HG02938 (cell line): ENCODE measurements at regions not wholly inside any gene's neighbourhood (a gene's known extent, or its start where the extent isn't known, plus 50 kb on each side); places are given as distances from the start of the nearest gene placed in this dataset.
"Not testable (repeated sequence)": the region's sequence is repeated elsewhere in the genome, so short reads cannot be mapped to it uniquely, and the experiment has no call there.

Source experiments
- ATAC-seq: cut with Tn5 transposase; IDR thresholded peaks from one replicate; pipeline ENCODE4 v1.9.1; 2021; ENCODE audit warnings: mild to moderate bottlenecking, moderate library complexity; ENCODE audit not compliant: unreplicated experiment

GRCh38 chr2:187775651-187776050 is 221.4 kb upstream of the TFPI start:
- no peak for ATAC-seq

- ATAC-seq = no peak
Measured at GRCh38 chr2:187782301-187782700, 228.1 kb upstream of the TFPI start.

GRCh38 chr2:187783446-187783845 is 229.2 kb upstream of the TFPI start:
- ATAC-seq = no peak

- not testable (repeated sequence) for ATAC-seq
Measured at GRCh38 chr2:187784138-187784537, 229.9 kb upstream of the TFPI start.

- no peak for ATAC-seq
Measured at GRCh38 chr2:187799601-187800000, 245.4 kb upstream of the TFPI start.

- ATAC-seq = no peak
Measured at GRCh38 chr2:187803816-187804215, 249.6 kb upstream of the TFPI start.

GRCh38 chr2:187815113-187815512 is 260.9 kb upstream of the TFPI start:
- ATAC-seq = no peak

- no peak for ATAC-seq
Measured at GRCh38 chr2:187819624-187820023, 265.4 kb upstream of the TFPI start.

- ATAC-seq = no peak
Measured at GRCh38 chr2:187825108-187825507, 270.9 kb upstream of the TFPI start.

- no peak for ATAC-seq
Measured at GRCh38 chr2:187826023-187826422, 271.8 kb upstream of the TFPI start.

- no peak for ATAC-seq
Measured at GRCh38 chr2:187834787-187835186, 280.6 kb upstream of the TFPI start.

- no peak for ATAC-seq
Measured at GRCh38 chr2:187838690-187839089, 284.5 kb upstream of the TFPI start.

- no peak for ATAC-seq
Measured at GRCh38 chr2:187842315-187842714, 288.1 kb upstream of the TFPI start.

GRCh38 chr2:187842978-187843847 is 289.0 kb upstream of the TFPI start:
- ATAC-seq = peak; percentile 75

- ATAC-seq = no peak
Measured at GRCh38 chr2:187847245-187848208, 293.3 kb upstream of the TFPI start.

GRCh38 chr2:187851955-187852561 is 297.8 kb upstream of the TFPI start:
- no peak for ATAC-seq

GRCh38 chr2:187853381-187853791 is 299.2 kb upstream of the TFPI start:
- ATAC-seq = no peak

- ATAC-seq = no peak
Measured at GRCh38 chr2:187854801-187855200, 300.6 kb upstream of the TFPI start.

- ATAC-seq = no peak
Measured at GRCh38 chr2:187855689-187856088, 301.5 kb upstream of the TFPI start.

- ATAC-seq = no peak
Measured at GRCh38 chr2:187857826-187858225, 303.6 kb upstream of the TFPI start.

- no peak for ATAC-seq
Measured at GRCh38 chr2:187862715-187863114, 308.5 kb upstream of the TFPI start.
